ENCODE measurements at regions not wholly inside any gene's neighbourhood (a gene's known extent, or its start where the extent isn't known, plus 50 kb on each side); places are given as distances from the start of the nearest gene placed in this dataset.

DNA sequence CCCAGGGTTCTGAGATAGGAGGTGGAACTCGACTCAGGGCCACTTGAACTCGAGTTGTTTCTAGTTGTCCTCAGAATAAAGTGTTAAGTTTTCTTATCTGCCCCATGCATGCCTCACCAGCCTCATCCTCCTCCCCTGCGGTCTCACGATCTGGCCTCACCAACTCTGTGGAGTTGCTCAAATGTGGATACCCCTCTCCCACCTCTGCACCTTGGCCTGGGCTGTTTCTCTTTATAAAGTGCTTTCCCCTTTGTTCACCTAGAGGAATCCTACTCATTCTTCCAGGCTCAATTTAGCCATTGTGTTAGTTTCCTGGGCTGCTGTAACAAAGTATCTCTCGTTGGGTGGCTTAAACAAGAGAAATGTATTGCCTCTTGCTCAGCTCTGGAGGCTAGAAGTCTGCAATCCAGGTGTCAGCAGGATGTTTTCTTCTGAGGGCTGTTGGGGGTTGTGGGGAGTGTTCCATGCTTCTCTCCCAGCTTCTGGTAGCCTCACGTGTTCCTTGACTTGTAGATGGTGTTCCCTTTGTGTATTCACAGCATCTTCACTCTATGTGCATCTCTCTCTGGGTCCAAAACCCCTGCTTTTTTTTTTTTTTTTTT lies 100.7 kb downstream of the MEX3B start:
- Histone ChIP-seq H4K12ac (ENCODE audit: low read depth, low read length) (no peak overlapping the region), H3K27ac (ENCODE audit: low read depth, low read length) (no peak overlapping the region), H2AK5ac (ENCODE audit: low read length) (no peak overlapping the region), H3K27me3 (ENCODE audit: insufficient read depth, low read length) (no peaks in the 10 kb centered on the region), H3K4me3 (ENCODE audit: low read depth, low read length) (no peak overlapping the region), H2BK12ac (ENCODE audit: low read length) (no peak overlapping the region), H3K9ac (ENCODE audit: low read length) (no peak overlapping the region), H2BK120ac (ENCODE audit: insufficient read depth, low read length, poor library complexity) (no peak overlapping the region), H3K79me2 (ENCODE audit: control insufficient read depth, insufficient read depth, low read length, poor library complexity) (no peaks in the 10 kb centered on the region), H3K9me3 (ENCODE audit: insufficient read depth, low read depth, low read length) (no peaks in the 10 kb centered on the region), H3K4me1 (ENCODE audit: control insufficient read depth in 1 of 2, insufficient read depth in 2 of 2, low read length in 2 of 2) (peaks cover 0 to 4% of the 10 kb centered on the region in 2 experiments), H3K4ac (ENCODE audit: low read depth, low read length) (no peak overlapping the region), H3K14ac (ENCODE audit: low read length) (no peak overlapping the region), H3K18ac (ENCODE audit: low read length) (no peak overlapping the region), H4K91ac (ENCODE audit: low read depth, low read length) (no peak overlapping the region), H4K8ac (ENCODE audit: low read depth, low read length) (no peak overlapping the region), H3K79me1 (ENCODE audit: low read length) (no peaks in the 10 kb centered on the region), H3K23ac (ENCODE audit: low read length) (no peak overlapping the region), H2BK5ac (ENCODE audit: low read depth, low read length, poor library complexity) (no peak overlapping the region), H3K4me2 (ENCODE audit: low read length) (no peak overlapping the region), H2AFZ (ENCODE audit: insufficient read depth, low read length, poor library complexity) (no peak overlapping the region), H3K36me3 (ENCODE audit: control insufficient read depth in 1 of 2, insufficient read depth in 2 of 2, low read length in 2 of 2) (no peaks in the 10 kb centered on the region)
- no peak for DNase-seq
- WGBS (ENCODE audit: extremely low coverage, insufficient coverage, insufficient read length) = no CpG with 5 or more reads among the region's 6 CpGs

DNA sequence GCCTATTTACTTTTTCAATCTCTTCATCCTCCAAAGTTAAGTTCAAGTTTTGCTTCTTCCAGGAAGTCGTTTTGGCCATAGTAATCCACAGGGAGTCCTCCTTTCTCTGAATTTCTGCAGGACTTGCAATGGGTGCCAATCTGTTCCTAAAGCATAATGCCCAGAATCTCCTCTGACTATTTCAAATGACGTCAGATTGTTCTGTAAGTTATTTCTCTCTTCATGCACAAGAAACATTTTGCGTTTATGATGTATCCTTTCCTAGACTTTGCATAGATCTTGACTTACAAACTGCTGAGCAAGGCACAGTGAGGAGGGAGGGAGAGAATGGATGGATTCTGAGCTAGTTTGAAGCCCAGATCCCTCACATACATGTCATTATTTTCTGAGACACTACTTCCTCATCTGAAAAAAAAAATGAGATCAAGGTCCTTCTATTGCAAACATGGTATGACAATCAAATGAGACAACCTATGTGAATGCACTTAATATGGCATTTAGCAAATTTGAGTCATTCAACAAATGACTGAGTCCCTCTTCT lies 103.1 kb downstream of the MEX3B start:
- Histone ChIP-seq H3K4me3 (ENCODE audit: low read depth, low read length) (no peak overlapping the region), H2BK12ac (ENCODE audit: low read length) (no peak overlapping the region), H3K36me3 (ENCODE audit: control insufficient read depth in 1 of 2, insufficient read depth in 2 of 2, low read length in 2 of 2) (peaks cover 0 to 1% of the 10 kb centered on the region in 2 experiments), H3K9ac (ENCODE audit: low read length) (no peak overlapping the region), H3K79me1 (ENCODE audit: low read length) (no peaks in the 10 kb centered on the region), H2BK5ac (ENCODE audit: low read depth, low read length, poor library complexity) (no peak overlapping the region), H3K79me2 (ENCODE audit: control insufficient read depth, insufficient read depth, low read length, poor library complexity) (no peaks in the 10 kb centered on the region), H3K27ac (ENCODE audit: low read depth, low read length) (no peak overlapping the region), H3K23ac (ENCODE audit: low read length) (no peak overlapping the region), H3K18ac (ENCODE audit: low read length) (no peak overlapping the region), H4K12ac (ENCODE audit: low read depth, low read length) (no peak overlapping the region), H3K4me1 (ENCODE audit: control insufficient read depth in 1 of 2, insufficient read depth in 2 of 2, low read length in 2 of 2) (peaks cover 0 to 4% of the 10 kb centered on the region in 2 experiments), H4K91ac (ENCODE audit: low read depth, low read length) (no peak overlapping the region), H3K14ac (ENCODE audit: low read length) (no peak overlapping the region), H2BK120ac (ENCODE audit: insufficient read depth, low read length, poor library complexity) (no peak overlapping the region), H2AK5ac (ENCODE audit: low read length) (no peak overlapping the region), H4K8ac (ENCODE audit: low read depth, low read length) (no peak overlapping the region), H3K9me3 (ENCODE audit: insufficient read depth, low read depth, low read length) (no peaks in the 10 kb centered on the region), H3K4ac (ENCODE audit: low read depth, low read length) (no peak overlapping the region), H3K4me2 (ENCODE audit: low read length) (no peak overlapping the region), H3K27me3 (ENCODE audit: insufficient read depth, low read length) (no peaks in the 10 kb centered on the region), H2AFZ (ENCODE audit: insufficient read depth, low read length, poor library complexity) (no peak overlapping the region)
- whole genome bisulfite sequencing (ENCODE audit: extremely low coverage, insufficient coverage, insufficient read length) = no CpG with 5 or more reads among the region's 3 CpGs
- no peak for DNase-seq

DNA sequence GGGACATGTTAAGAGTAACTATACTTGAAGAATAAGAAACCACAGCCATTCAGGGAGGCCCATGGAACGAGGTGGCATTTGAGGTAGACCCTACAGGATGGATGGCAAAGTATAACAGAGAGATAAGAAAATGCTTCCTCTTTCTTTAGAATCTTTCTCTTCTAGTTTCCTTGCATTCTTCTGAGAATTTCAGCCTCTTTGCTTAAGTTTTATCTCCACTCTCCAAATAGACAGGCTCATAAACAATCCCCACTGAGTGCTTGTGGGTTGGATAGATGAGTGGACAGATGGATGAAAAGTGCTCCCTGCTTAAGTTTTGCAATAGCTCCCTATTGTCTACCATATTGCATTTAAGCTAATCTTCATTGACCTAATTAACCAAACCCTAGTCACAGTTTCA lies 103.7 kb downstream of the MEX3B start:
- no peak overlapping the region for H2BK12ac ChIP-seq (ENCODE audit: low read length)
- peaks cover 0 to 1% of the 10 kb centered on the region in 2 experiments for H3K36me3 ChIP-seq (ENCODE audit: control insufficient read depth in 1 of 2, insufficient read depth in 2 of 2, low read length in 2 of 2)
- no peak overlapping the region for H3K18ac ChIP-seq (ENCODE audit: low read length)
- H2AK5ac ChIP-seq (ENCODE audit: low read length) = no peak overlapping the region
- no peak overlapping the region for H2BK120ac ChIP-seq (ENCODE audit: insufficient read depth, low read length, poor library complexity)
- no peak overlapping the region for H4K91ac ChIP-seq (ENCODE audit: low read depth, low read length)
- H4K8ac ChIP-seq (ENCODE audit: low read depth, low read length) = no peak overlapping the region
- no peaks in the 10 kb centered on the region for H3K79me2 ChIP-seq (ENCODE audit: control insufficient read depth, insufficient read depth, low read length, poor library complexity)
- H3K14ac ChIP-seq (ENCODE audit: low read length) = no peak overlapping the region
- no peaks in the 10 kb centered on the region for H3K79me1 ChIP-seq (ENCODE audit: low read length)
- H4K12ac ChIP-seq (ENCODE audit: low read depth, low read length) = no peak overlapping the region
- H3K9me3 ChIP-seq (ENCODE audit: insufficient read depth, low read depth, low read length) = no peaks in the 10 kb centered on the region
- H3K27ac ChIP-seq (ENCODE audit: low read depth, low read length) = no peak overlapping the region
- H3K9ac ChIP-seq (ENCODE audit: low read length) = no peak overlapping the region
- no peak overlapping the region for H2BK5ac ChIP-seq (ENCODE audit: low read depth, low read length, poor library complexity)
- H3K23ac ChIP-seq (ENCODE audit: low read length) = no peak overlapping the region
- H3K4me1 ChIP-seq (ENCODE audit: control insufficient read depth in 1 of 2, insufficient read depth in 2 of 2, low read length in 2 of 2) = peaks cover 0 to 4% of the 10 kb centered on the region in 2 experiments
- no peak overlapping the region for H2AFZ ChIP-seq (ENCODE audit: insufficient read depth, low read length, poor library complexity)
- no peak overlapping the region for H3K4ac ChIP-seq (ENCODE audit: low read depth, low read length)
- no peak overlapping the region for H3K4me2 ChIP-seq (ENCODE audit: low read length)
- no peak overlapping the region for H3K4me3 ChIP-seq (ENCODE audit: low read depth, low read length)
- no peak for DNase-seq
- H3K27me3 ChIP-seq (ENCODE audit: insufficient read depth, low read length) = no peaks in the 10 kb centered on the region
- no CpG with 5 or more reads among the region's 1 CpG for WGBS (ENCODE audit: extremely low coverage, insufficient coverage, insufficient read length)

DNA sequence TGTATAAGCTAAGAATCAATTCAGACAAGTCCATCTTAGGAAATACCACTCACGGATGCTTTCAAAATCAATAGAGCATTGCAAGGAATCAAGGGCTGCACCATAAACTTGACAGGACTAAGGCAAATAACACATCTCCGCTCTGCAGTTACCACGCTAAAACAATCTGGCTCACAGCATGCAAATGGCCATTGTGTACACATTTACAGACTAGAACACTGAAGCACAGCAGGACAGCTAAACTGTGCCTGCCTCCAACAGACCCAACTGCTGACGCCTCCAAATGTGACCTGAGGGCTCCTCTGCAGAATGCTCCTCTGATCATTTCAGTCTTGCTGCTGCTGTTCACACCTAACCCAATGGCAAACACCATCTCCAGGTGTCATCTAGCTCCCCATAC lies 104.3 kb downstream of the MEX3B start:
- Histone ChIP-seq H2BK120ac (ENCODE audit: insufficient read depth, low read length, poor library complexity) (no peak overlapping the region), H4K12ac (ENCODE audit: low read depth, low read length) (no peak overlapping the region), H3K9ac (ENCODE audit: low read length) (no peak overlapping the region), H3K79me2 (ENCODE audit: control insufficient read depth, insufficient read depth, low read length, poor library complexity) (no peaks in the 10 kb centered on the region), H3K36me3 (ENCODE audit: control insufficient read depth in 1 of 2, insufficient read depth in 2 of 2, low read length in 2 of 2) (peaks cover 0 to 1% of the 10 kb centered on the region in 2 experiments), H3K4me3 (ENCODE audit: low read depth, low read length) (no peak overlapping the region), H4K8ac (ENCODE audit: low read depth, low read length) (no peak overlapping the region), H3K79me1 (ENCODE audit: low read length) (no peaks in the 10 kb centered on the region), H2AFZ (ENCODE audit: insufficient read depth, low read length, poor library complexity) (no peak overlapping the region), H3K27me3 (ENCODE audit: insufficient read depth, low read length) (no peaks in the 10 kb centered on the region), H3K9me3 (ENCODE audit: insufficient read depth, low read depth, low read length) (no peaks in the 10 kb centered on the region), H2BK12ac (ENCODE audit: low read length) (no peak overlapping the region), H3K4me2 (ENCODE audit: low read length) (no peak overlapping the region), H4K91ac (ENCODE audit: low read depth, low read length) (no peak overlapping the region), H2AK5ac (ENCODE audit: low read length) (no peak overlapping the region), H3K4me1 (ENCODE audit: control insufficient read depth in 1 of 2, insufficient read depth in 2 of 2, low read length in 2 of 2) (peaks cover 0 to 4% of the 10 kb centered on the region in 2 experiments), H3K14ac (ENCODE audit: low read length) (no peak overlapping the region), H3K4ac (ENCODE audit: low read depth, low read length) (no peak overlapping the region), H3K23ac (ENCODE audit: low read length) (no peak overlapping the region), H3K27ac (ENCODE audit: low read depth, low read length) (no peak overlapping the region), H3K18ac (ENCODE audit: low read length) (no peak overlapping the region), H2BK5ac (ENCODE audit: low read depth, low read length, poor library complexity) (no peak overlapping the region)
- no peak for DNase-seq
- WGBS (ENCODE audit: extremely low coverage, insufficient coverage, insufficient read length) = no CpG with 5 or more reads among the region's 4 CpGs
